Esophagus muscularis mucosa (tissue), 4 donors: ENCODE measurements at regions not wholly inside any gene's neighbourhood (a gene's known extent, or its start where the extent isn't known, plus 50 kb on each side); places are given as distances from the start of the nearest gene placed in this dataset.
"Not testable (repeated sequence)": the region's sequence is repeated elsewhere in the genome, so short reads cannot be mapped to it uniquely, and the experiment has no call there.

Experiments
- DNase-seq: peaks from one replicate; pipeline ENCODE4 v3.0.0-alpha.2; 2017; ENCODE audit errors: extremely low spot score
- H3K27ac ChIP-seq, 4 donors: fragments of 200-600 bp; sonication (generic); replicated peaks in 1 of 4; 1 replicate in 3 of 4; 2 replicates in 1 of 4; pipeline ENCODE4 v1.5.1; 2016 to 2019; ENCODE audit warnings: mild to moderate bottlenecking in 1 of 4
- H3K27me3 ChIP-seq, 4 donors: fragments of 200-600 bp; sonication (generic); one replicate each; pipeline versions ENCODE4 v1.5.1 to v1.6.0; 2016 to 2019
- H3K36me3 ChIP-seq, 4 donors: fragments of 200-600 bp; sonication (generic); one replicate each; pipeline ENCODE4 v1.5.1; 2016 to 2019
- H3K4me1 ChIP-seq, 4 donors: fragments of 200-600 bp; sonication (generic); one replicate each; pipeline ENCODE4 v1.5.1; 2016 to 2019
- H3K4me3 ChIP-seq, 4 donors: fragments of 200-600 bp; sonication (generic); 1 replicate in 2 of 4; 2 replicates in 2 of 4; pipeline ENCODE4 v1.5.1; 2016 to 2019; ENCODE audit warnings: mild to moderate bottlenecking in 4 of 4, moderate library complexity in 1 of 4
- H3K9me3 ChIP-seq, 4 donors: fragments of 200-600 bp; sonication (generic); 1 replicate in 3 of 4; 2 replicates in 1 of 4; pipeline ENCODE4 v1.5.1; 2016 to 2019
- EP300 ChIP-seq: sonication (generic); formaldehyde crosslinking; IDR thresholded peaks from one replicate; pipeline ENCODE4 v1.6.1; 2017; ENCODE audit warnings: antibody characterized with exemption
- POLR2A ChIP-seq: fragments of 450-650 bp; IDR thresholded peaks from one replicate; pipeline ENCODE4 v1.6.1; 2017; ENCODE audit warnings: antibody characterized with exemption, moderate library complexity, mild to moderate bottlenecking, low read depth
- POLR2AphosphoS5 ChIP-seq, 2 donors: sonication (generic); formaldehyde crosslinking; IDR thresholded peaks; one replicate each; pipeline ENCODE4 v1.6.1; 2017; ENCODE audit warnings: antibody characterized with exemption in 2 of 2
- WGBS: methylation state at CpG from one replicate; pipeline ENCODE4 v1.1.5; 2018; 5-methylcytosine and 5-hydroxymethylcytosine counted together
- intact Hi-C: fragments of 100-400 bp; cut with DNase I; formaldehyde crosslinking; loops from one replicate; pipeline ENCODE4 v1.15.1; 2023
- TF ChIP-seq, protein P1 (sequence below), 3 experiments: fragments of 200-600 bp in 2 of 3; fragments of 450-650 bp in 1 of 3; sonication (generic) in 2 of 3; IDR thresholded peaks; one replicate each; pipeline ENCODE4 v1.5.1; 2017 to 2019; ENCODE audit warnings: antibody characterized with exemption in 3 of 3, mild to moderate bottlenecking in 2 of 3, moderate library complexity in 1 of 3

DNA sequence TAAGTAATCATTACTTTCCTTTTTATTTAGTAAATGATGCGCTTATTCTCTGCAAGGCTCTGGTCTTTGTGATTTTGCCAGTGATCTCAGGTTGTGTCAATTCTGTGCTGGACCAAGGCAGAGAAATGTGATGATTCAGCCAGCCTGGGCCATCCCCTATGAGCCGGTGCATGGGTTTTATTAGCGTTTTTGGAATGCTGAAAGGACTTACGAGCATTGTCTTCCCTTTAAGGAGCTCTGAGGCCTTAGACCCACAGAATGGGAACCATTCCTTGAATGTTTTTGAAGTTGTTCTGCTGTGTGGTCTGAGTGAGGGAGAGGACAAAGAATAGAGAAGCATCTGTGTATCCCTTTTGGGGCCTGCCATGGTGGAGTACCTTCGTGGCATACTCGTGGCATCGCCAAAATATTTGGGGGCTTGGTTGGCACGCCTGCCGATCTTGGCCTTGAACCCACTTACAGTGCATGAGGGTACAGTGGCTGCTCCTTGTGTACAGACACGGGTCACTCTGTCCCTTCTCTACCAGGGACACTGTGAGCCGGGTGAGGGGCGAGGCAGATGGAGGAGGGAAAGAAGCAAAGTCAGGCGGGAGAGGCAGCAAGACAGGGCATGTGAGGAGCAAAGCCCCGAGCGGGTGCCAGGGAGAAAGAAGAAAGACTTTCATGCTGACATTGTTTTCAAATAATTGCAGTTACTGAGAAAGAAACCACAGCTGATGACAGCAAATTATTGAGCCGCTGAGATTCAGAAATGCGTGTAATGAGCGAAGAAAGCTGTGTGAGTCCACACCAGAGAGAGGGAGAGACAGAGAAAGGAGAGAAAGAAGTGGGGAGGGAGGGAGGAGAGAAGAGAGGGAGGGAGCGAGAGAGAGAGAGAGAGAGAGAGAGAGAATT is 269.4 kb upstream of the RGMA start:
- Histone ChIP-seq H3K36me3 (no peaks in the 10 kb centered on the region), H3K4me3 (no peak overlapping the region), H3K27me3 (no peaks in the 10 kb centered on the region), H3K9me3 (no peaks in the 10 kb centered on the region), H3K27ac (no peak overlapping the region), H3K4me1 (no peaks in the 10 kb centered on the region)
- no peak for TF ChIP-seq EP300
- TF ChIP-seq, protein P1, sequence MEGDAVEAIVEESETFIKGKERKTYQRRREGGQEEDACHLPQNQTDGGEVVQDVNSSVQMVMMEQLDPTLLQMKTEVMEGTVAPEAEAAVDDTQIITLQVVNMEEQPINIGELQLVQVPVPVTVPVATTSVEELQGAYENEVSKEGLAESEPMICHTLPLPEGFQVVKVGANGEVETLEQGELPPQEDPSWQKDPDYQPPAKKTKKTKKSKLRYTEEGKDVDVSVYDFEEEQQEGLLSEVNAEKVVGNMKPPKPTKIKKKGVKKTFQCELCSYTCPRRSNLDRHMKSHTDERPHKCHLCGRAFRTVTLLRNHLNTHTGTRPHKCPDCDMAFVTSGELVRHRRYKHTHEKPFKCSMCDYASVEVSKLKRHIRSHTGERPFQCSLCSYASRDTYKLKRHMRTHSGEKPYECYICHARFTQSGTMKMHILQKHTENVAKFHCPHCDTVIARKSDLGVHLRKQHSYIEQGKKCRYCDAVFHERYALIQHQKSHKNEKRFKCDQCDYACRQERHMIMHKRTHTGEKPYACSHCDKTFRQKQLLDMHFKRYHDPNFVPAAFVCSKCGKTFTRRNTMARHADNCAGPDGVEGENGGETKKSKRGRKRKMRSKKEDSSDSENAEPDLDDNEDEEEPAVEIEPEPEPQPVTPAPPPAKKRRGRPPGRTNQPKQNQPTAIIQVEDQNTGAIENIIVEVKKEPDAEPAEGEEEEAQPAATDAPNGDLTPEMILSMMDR (IDR thresholded peaks at IDR 0.05), result no peak
- TF ChIP-seq POLR2AphosphoS5 (IDR thresholded peaks at IDR 0.05), result no peak
- no peak for TF ChIP-seq POLR2A
- intact Hi-C loops, result no loop called here
- 74% methylated on average over 17 of the region's 19 CpGs for WGBS
- no peak for DNase-seq

DNA sequence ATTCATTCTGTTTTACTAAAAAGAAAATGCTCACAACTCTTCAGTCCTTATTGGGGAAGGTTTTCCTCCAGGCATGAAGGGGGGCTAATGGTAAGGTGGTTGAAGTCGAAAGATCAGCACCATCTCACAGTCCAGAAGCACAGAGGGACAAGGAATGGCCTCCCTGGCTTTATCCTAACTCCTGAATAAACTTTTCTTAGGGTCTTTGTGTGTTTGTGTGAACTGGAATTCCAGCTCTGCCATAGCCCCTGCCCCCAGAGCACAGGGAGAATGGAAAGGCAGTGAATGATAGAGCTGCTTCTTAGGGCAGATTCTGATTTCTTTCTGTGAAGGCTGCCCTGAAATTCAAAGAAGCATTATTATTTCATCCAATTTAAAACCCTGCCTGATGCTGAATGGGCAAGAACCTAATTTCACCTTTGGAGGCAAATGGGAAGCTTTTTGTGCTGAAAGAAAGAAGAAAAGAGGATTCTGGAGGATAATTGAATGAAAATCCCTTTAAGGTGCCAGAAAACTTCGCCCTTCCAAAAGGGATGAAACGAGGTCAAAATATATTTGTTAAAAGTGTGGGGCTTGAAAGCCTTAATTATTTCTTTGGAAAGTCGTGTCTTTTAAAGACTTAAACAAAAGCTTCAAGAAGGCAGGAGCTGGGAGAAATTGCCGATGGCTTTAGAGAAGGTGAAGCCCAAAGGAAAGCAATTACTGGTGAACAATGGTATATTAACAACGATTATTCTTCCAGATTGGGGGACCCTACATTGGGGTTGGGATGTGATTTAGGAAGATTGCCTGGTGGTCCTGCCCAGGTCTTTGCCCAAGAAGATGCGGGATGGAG is 259.9 kb upstream of the RGMA start:
- Histone ChIP-seq H3K4me3 (no peak overlapping the region), H3K4me1 (no peaks in the 10 kb centered on the region), H3K36me3 (no peaks in the 10 kb centered on the region), H3K9me3 (no peaks in the 10 kb centered on the region), H3K27ac (no peak overlapping the region), H3K27me3 (no peaks in the 10 kb centered on the region)
- intact Hi-C loops, result no loop called here
- no peak for DNase-seq
- TF ChIP-seq EP300 (no peak), POLR2AphosphoS5 (IDR thresholded peaks at IDR 0.05) (no peak), POLR2A (no peak)
- TF ChIP-seq, protein P1 (IDR thresholded peaks at IDR 0.05), result no peak
- WGBS, result 86% methylated on average over 7 of the region's 7 CpGs

DNA sequence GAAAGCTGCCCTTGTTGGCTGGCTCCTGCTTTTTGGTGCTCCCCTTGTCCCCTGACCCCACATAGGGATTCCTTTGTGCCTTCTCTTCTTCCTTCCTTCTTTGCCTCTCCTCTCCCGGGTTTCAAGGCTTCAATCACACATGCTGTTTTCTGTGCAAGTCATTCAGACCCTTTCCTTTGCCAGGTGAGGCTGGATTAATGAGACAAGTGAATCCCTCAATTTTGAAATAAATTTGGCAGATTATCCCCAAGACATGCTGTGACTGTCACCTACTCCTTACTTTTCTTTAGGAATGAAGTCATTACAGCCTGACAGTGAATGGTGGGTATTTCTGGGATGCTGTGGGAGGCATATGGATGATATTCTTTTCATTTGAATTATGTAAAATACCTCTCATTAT is 259.0 kb upstream of the RGMA start:
- Histone ChIP-seq H3K36me3 (no peaks in the 10 kb centered on the region), H3K4me1 (no peaks in the 10 kb centered on the region), H3K27me3 (no peaks in the 10 kb centered on the region), H3K9me3 (no peaks in the 10 kb centered on the region), H3K4me3 (no peak overlapping the region), H3K27ac (no peak overlapping the region)
- no peak for TF ChIP-seq POLR2A
- no peak for TF ChIP-seq EP300
- TF ChIP-seq, protein P1 (IDR thresholded peaks at IDR 0.05), result no peak
- TF ChIP-seq POLR2AphosphoS5 (IDR thresholded peaks at IDR 0.05), result no peak
- intact Hi-C loops, result no loop called here
- no peak for DNase-seq
- WGBS, result 73% methylated on average over 1 of the region's 1 CpG

- intact Hi-C loops, result no loop called here
- Histone ChIP-seq H3K4me1 (no peaks in the 10 kb centered on the region), H3K27me3 (no peaks in the 10 kb centered on the region), H3K9me3 (no peaks in the 10 kb centered on the region), H3K36me3 (no peaks in the 10 kb centered on the region), H3K27ac (no peak overlapping the region), H3K4me3 (no peak overlapping the region)
- no peak for DNase-seq
- WGBS, result 86% methylated on average over 6 of the region's 6 CpGs
- TF ChIP-seq, protein P1 (IDR thresholded peaks at IDR 0.05), result no peak
- TF ChIP-seq EP300, result no peak
- no peak for TF ChIP-seq POLR2A
- no peak for TF ChIP-seq POLR2AphosphoS5 (IDR thresholded peaks at IDR 0.05)
Observed at GRCh38 chr15:93345981-93346380, 257.0 kb upstream of the RGMA start.

GRCh38 chr15:93343402-93343801 is 254.4 kb upstream of the RGMA start:
- DNase-seq, H3K36me3 ChIP-seq, H3K4me3 ChIP-seq, H3K9me3 ChIP-seq, H3K4me1 ChIP-seq, H3K27me3 ChIP-seq, intact Hi-C loops, H3K27ac ChIP-seq: not testable (repeated sequence)
- 87% methylated on average over 5 of the region's 5 CpGs for WGBS
